Prostate gland (tissue), 2 donors: ENCODE measurements at regions not wholly inside any gene's neighbourhood (a gene's known extent, or its start where the extent isn't known, plus 50 kb on each side); places are given as distances from the start of the nearest gene placed in this dataset.
A peak's percentile ranks its signal among the peaks of the same experiment; 100 is the strongest.

Experiments
- DNase-seq: peaks from one replicate; pipeline ENCODE4 v3.0.0-alpha.2; 2019; ENCODE audit warnings: low spot score
- H3K27ac ChIP-seq, 2 donors: fragments of 200-600 bp; sonication (generic); 2 replicates each; pipeline ENCODE4 v1.5.1; 2017 to 2019
- H3K27me3 ChIP-seq: fragments of 200-600 bp; sonication (generic); replicated peaks from 2 replicates; pipeline ENCODE4 v1.5.1; 2019; ENCODE audit not compliant: insufficient read depth
- H3K36me3 ChIP-seq, 2 donors: fragments of 200-600 bp; sonication (generic); 1 replicate in 1 of 2; 2 replicates in 1 of 2; pipeline versions ENCODE4 v1.5.1 to v1.8.1; 2017 to 2019
- H3K4me1 ChIP-seq: fragments of 200-600 bp; sonication (generic); replicated peaks from 2 replicates; pipeline ENCODE4 v1.5.1; 2019
- H3K4me3 ChIP-seq, 2 donors: fragments of 200-600 bp; sonication (generic); 2 replicates each; pipeline ENCODE4 v1.5.1; 2017 to 2019
- H3K9me3 ChIP-seq: fragments of 200-600 bp; sonication (generic); 2 replicates; pipeline ENCODE4 v1.5.1; 2017
- POLR2A ChIP-seq: fragments of 450-650 bp; IDR thresholded peaks from one replicate; pipeline ENCODE4 v1.6.1; 2016; ENCODE audit warnings: antibody characterized with exemption, mild to moderate bottlenecking
- POLR2AphosphoS5 ChIP-seq: sonication (generic); formaldehyde crosslinking; IDR thresholded peaks from one replicate; pipeline ENCODE4 v1.6.1; 2017; ENCODE audit warnings: antibody characterized with exemption
- WGBS: methylation state at CpG from one replicate; pipeline ENCODE4 v1.1.5; 2018; 5-methylcytosine and 5-hydroxymethylcytosine counted together
- intact Hi-C: fragments of 100-400 bp; cut with DNase I; formaldehyde crosslinking; loops from one replicate; pipeline ENCODE4 v1.14.2; 2022
- TF ChIP-seq, protein P1 (sequence below), 4 experiments: fragments of 200-600 bp in 2 of 4; fragments of 450-650 bp in 2 of 4; sonication (generic) in 2 of 4; IDR thresholded peaks; 1 replicate in 3 of 4; 2 replicates in 1 of 4; pipeline ENCODE4 v1.5.1; 2016 to 2019; ENCODE audit warnings: antibody characterized with exemption in 4 of 4, mild to moderate bottlenecking in 2 of 4, moderate library complexity in 2 of 4

DNA sequence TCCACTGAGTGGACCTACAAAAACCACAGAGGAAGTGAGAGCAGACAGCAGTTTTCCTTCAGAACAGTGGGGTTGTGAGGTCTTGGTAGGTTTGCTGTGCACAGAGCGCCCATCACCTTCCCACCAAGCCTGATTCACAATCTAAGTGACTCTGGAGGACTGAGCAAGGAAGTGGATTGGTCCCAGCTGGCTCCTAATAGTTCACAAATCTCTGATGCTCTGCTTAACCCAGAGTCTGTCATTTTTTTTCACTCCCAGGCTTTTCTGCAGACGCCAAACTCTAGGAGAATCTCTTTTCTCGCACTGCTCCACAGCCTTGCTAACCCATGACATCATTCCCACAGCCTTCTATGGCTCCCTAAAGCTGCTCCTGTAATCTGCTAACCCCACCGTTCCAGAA is 280.4 kb downstream of the C1D start:
- Histone ChIP-seq H3K36me3 (no peaks in the 10 kb centered on the region), H3K4me3 (no peak overlapping the region), H3K27me3 (no peaks in the 10 kb centered on the region), H3K27ac (peak overlapping the region in 1 of 2 donors; percentile 38), H3K4me1 (no peaks in the 10 kb centered on the region), H3K9me3 (no peaks in the 10 kb centered on the region)
- WGBS = 52% methylated on average over 4 of the region's 4 CpGs
- TF ChIP-seq POLR2AphosphoS5 (no peak), POLR2A (no peak)
- TF ChIP-seq, protein P1, sequence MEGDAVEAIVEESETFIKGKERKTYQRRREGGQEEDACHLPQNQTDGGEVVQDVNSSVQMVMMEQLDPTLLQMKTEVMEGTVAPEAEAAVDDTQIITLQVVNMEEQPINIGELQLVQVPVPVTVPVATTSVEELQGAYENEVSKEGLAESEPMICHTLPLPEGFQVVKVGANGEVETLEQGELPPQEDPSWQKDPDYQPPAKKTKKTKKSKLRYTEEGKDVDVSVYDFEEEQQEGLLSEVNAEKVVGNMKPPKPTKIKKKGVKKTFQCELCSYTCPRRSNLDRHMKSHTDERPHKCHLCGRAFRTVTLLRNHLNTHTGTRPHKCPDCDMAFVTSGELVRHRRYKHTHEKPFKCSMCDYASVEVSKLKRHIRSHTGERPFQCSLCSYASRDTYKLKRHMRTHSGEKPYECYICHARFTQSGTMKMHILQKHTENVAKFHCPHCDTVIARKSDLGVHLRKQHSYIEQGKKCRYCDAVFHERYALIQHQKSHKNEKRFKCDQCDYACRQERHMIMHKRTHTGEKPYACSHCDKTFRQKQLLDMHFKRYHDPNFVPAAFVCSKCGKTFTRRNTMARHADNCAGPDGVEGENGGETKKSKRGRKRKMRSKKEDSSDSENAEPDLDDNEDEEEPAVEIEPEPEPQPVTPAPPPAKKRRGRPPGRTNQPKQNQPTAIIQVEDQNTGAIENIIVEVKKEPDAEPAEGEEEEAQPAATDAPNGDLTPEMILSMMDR (IDR thresholded peaks at IDR 0.05) = no peak
- intact Hi-C loops = no loop called here
- DNase-seq = no peak

DNA sequence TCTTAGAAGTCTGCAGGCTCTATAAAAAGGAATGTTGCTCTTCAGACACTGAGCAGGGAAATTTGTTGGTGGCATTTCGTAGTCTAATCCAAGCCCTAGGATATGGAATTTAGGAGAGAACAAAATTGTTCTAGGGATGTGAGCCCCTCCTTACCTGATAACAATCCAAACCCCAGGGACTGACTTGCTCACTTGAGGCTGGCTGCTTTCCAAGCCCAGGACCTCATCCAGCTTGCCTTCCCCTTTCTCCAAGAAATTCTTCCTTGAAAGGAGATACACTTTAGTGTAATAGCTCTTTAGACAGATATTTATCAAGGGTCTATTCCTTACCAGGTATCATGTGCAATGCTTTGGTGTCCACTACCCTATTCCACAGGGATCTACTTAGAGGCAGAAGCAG is 279.8 kb downstream of the C1D start:
- 67% methylated on average over 1 of the region's 1 CpG for WGBS
- H3K36me3 ChIP-seq = no peaks in the 10 kb centered on the region
- H3K27ac ChIP-seq = peak overlapping the region in 1 of 2 donors; percentile 38
- DNase-seq = no peak
- no peaks in the 10 kb centered on the region for H3K27me3 ChIP-seq
- H3K9me3 ChIP-seq = no peaks in the 10 kb centered on the region
- H3K4me1 ChIP-seq = no peaks in the 10 kb centered on the region
- TF ChIP-seq POLR2AphosphoS5 (no peak), POLR2A (no peak)
- TF ChIP-seq, protein P1 (IDR thresholded peaks at IDR 0.05) = no peak
- no peak overlapping the region for H3K4me3 ChIP-seq
- intact Hi-C loops = no loop called here

DNA sequence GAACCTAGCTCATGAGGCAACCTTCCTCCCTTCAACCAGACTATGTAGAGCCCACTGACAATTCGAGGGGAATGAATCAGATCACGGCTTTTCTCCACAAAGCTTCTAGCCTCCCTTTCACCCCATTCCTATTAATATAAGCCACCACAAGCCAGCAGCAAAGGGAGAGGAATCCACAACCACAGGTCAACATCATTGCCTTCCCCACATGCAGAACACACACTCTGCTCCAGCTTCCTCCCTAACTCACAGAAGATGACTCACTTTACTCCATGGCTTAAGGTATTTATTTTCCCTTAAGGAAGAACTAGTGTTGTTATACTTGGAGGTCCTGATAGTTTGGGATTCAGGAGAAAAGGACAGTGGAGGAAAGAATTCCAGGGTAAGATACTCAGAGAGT is 272.2 kb downstream of the C1D start:
- TF ChIP-seq, protein P1 (IDR thresholded peaks at IDR 0.05) = no peak
- TF ChIP-seq POLR2A (no peak), POLR2AphosphoS5 (no peak)
- Histone ChIP-seq H3K9me3 (no peaks in the 10 kb centered on the region), H3K27me3 (no peaks in the 10 kb centered on the region), H3K4me1 (no peaks in the 10 kb centered on the region), H3K27ac (no peak overlapping the region), H3K4me3 (no peak overlapping the region), H3K36me3 (no peaks in the 10 kb centered on the region)
- no peak for DNase-seq
- intact Hi-C loops = no loop called here
- WGBS = 94% methylated on average over 2 of the region's 2 CpGs

DNA sequence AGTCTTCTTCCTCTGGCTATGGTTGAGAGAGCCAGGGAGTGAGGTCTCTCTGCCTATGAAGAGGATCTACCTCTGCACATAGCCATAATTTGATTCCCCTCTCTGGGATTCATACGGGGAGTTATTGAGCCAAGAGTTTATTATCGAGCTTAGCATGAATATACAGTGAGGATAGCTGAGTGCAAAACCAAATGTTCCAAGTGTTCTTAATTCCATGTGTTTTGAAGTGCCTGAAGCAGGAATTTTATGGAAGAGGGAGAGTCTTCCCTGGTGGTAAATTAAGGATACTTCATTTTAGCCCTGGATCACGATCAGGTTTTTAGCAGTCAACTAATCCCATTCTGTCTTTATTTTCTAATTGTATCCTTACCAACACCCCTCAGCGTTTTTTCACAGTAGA is 270.6 kb downstream of the C1D start:
- TF ChIP-seq POLR2AphosphoS5 = no peak
- TF ChIP-seq POLR2A = no peak
- TF ChIP-seq, protein P1 (IDR thresholded peaks at IDR 0.05) = no peak
- no peaks in the 10 kb centered on the region for H3K27me3 ChIP-seq
- 41% methylated on average over 4 of the region's 4 CpGs for WGBS
- DNase-seq = no peak
- H3K27ac ChIP-seq = no peak overlapping the region
- H3K36me3 ChIP-seq = no peaks in the 10 kb centered on the region
- H3K4me3 ChIP-seq = no peak overlapping the region
- no peaks in the 10 kb centered on the region for H3K9me3 ChIP-seq
- no peaks in the 10 kb centered on the region for H3K4me1 ChIP-seq
- intact Hi-C loops = no loop called here

DNA sequence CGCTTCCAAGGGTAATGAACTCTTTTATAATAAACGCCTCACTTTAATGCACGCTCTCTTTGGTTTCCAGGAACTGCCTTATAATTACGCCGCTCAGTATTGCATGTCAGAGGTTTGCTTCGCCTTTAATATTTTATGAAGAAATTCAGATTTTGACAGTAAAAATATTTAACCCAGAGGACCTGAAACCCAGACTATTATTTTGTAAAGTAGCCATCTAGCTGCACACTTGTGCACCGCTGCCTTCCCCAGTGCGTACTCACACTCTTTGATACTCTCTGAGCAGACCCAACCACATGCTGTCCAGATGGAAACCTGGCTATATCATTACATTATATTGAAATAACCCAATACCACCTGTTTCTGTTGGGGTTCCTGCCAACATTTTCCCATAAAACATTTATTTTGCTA is 270.1 kb downstream of the C1D start:
- intact Hi-C loops = no loop called here
- WGBS = 50% methylated on average over 8 of the region's 8 CpGs
- no peak overlapping the region for H3K4me3 ChIP-seq
- TF ChIP-seq POLR2A (no peak), POLR2AphosphoS5 (no peak)
- TF ChIP-seq, protein P1 (IDR thresholded peaks at IDR 0.05) = no peak
- H3K9me3 ChIP-seq = no peaks in the 10 kb centered on the region
- H3K4me1 ChIP-seq = no peaks in the 10 kb centered on the region
- H3K36me3 ChIP-seq = no peaks in the 10 kb centered on the region
- H3K27ac ChIP-seq = no peak overlapping the region
- no peaks in the 10 kb centered on the region for H3K27me3 ChIP-seq
- no peak for DNase-seq
